HepG2 (cell line): ENCODE measurements at regions not wholly inside any gene's neighbourhood (a gene's known extent, or its start where the extent isn't known, plus 50 kb on each side); places are given as distances from the start of the nearest gene placed in this dataset.
"Not testable (repeated sequence)": the region's sequence is repeated elsewhere in the genome, so short reads cannot be mapped to it uniquely, and the experiment has no call there.

ENCODE experiments used
- BHLHE40 ChIP-seq: IDR thresholded peaks from 2 replicates; pipeline ENCODE4 v1.6.1; 2011; ENCODE audit warnings: low read length, improper control_type of control experiment
- CTCF ChIP-seq: sonication (generic); formaldehyde crosslinking; IDR thresholded peaks from 2 replicates; pipeline ENCODE4 v1.5.0; 2020; ENCODE audit warnings: mild to moderate bottlenecking, missing genetic modification reagents, moderate library complexity
- FOXM1 ChIP-seq: sonication (generic); formaldehyde crosslinking; IDR thresholded peaks from 2 replicates; pipeline ENCODE4 v1.5.0; 2020; ENCODE audit warnings: missing genetic modification reagents
- HOMEZ ChIP-seq: IDR thresholded peaks from 2 replicates; pipeline ENCODE4 v1.6.1; 2016; ENCODE audit warnings: low read depth
- IKZF4 ChIP-seq: sonication (generic); formaldehyde crosslinking; IDR thresholded peaks from 2 replicates; pipeline ENCODE4 v1.5.1; 2020; ENCODE audit warnings: borderline replicate concordance, mild to moderate bottlenecking, low read depth, missing genetic modification reagents; ENCODE audit errors: not compliant biosample characterization
- MAFG ChIP-seq: sonication (generic); formaldehyde crosslinking; IDR thresholded peaks from 2 replicates; pipeline ENCODE4 v1.5.1; 2020; ENCODE audit warnings: mild to moderate bottlenecking, missing genetic modification reagents
- MBNL3 ChIP-seq: fragments of 250-450 bp; sonication (Bioruptor Pico); conservative IDR thresholded peaks from 2 replicates; pipeline ENCODE4 v1.8.0; 2022; ENCODE audit warnings: mild to moderate bottlenecking, inconsistent platforms
- MXI1 ChIP-seq: IDR thresholded peaks from 3 replicates; pipeline ENCODE4 v1.6.1; 2012; ENCODE audit warnings: low read depth, low read length, inconsistent platforms, borderline replicate concordance
- MYC ChIP-seq: sonication (generic); formaldehyde crosslinking; IDR thresholded peaks from 2 replicates; pipeline ENCODE4 v1.9.0; 2021; ENCODE audit warnings: missing genetic modification reagents, borderline replicate concordance
- NPAS2 ChIP-seq: sonication (generic); formaldehyde crosslinking; IDR thresholded peaks from 2 replicates; pipeline ENCODE4 v1.8.0; 2022; ENCODE audit warnings: mild to moderate bottlenecking, missing genetic modification reagents, borderline replicate concordance
- POLR2A ChIP-seq, 2 experiments: IDR thresholded peaks; 2 replicates each; pipeline ENCODE4 v1.6.1; 2011; ENCODE audit warnings: low read depth in 2 of 2, low read length in 2 of 2, mild to moderate bottlenecking in 1 of 2, moderate library complexity in 1 of 2; ENCODE audit not compliant: insufficient read depth in 1 of 2
- RNF2 ChIP-seq: fragments of 450-650 bp; conservative IDR thresholded peaks from 2 replicates; pipeline ENCODE4 v1.6.1; 2016; ENCODE audit warnings: low read depth
- TAF1 ChIP-seq: sonication (generic); formaldehyde crosslinking; IDR thresholded peaks from 2 replicates; pipeline ENCODE4 v1.4.0; 2020; ENCODE audit warnings: missing genetic modification reagents
- ZNF567 ChIP-seq: sonication (generic); formaldehyde crosslinking; IDR thresholded peaks from 2 replicates; pipeline ENCODE4 v1.8.1; 2023; ENCODE audit warnings: mild to moderate bottlenecking, missing genetic modification reagents, borderline replicate concordance

GRCh38 chr16:32897782-32898181 lies 221.8 kb upstream of the TP53TG3 start:
- not testable (repeated sequence) for TF ChIP-seq TAF1 (CRISPR knock-in tag); MXI1; NPAS2 (CRISPR knock-in tag); RNF2; ZNF567 (CRISPR knock-in tag); FOXM1; MBNL3 (CRISPR knock-in tag); MYC (CRISPR knock-in tag); MAFG (CRISPR knock-in tag); POLR2A (IDR thresholded peaks at IDR 0.05; ENCODE audit: insufficient read depth in 1 of 2, low read depth in 2 of 2, low read length in 2 of 2); BHLHE40; IKZF4 (CRISPR knock-in tag); HOMEZ (CRISPR knock-in tag)
- peak; percentile 32; the same call in 1 of the 2 replicates for TF ChIP-seq CTCF (CRISPR knock-in tag)
